Left hindlimb (tissue), 1 donor: ENCODE measurements at regions not wholly inside any gene's neighbourhood (a gene's known extent, or its start where the extent isn't known, plus 50 kb on each side); places are given as distances from the start of the nearest gene placed in this dataset.

Experiments used
- DNase-seq: peaks from one replicate; pipeline ENCODE4 v3.0.0-alpha.2; 2018

DNA sequence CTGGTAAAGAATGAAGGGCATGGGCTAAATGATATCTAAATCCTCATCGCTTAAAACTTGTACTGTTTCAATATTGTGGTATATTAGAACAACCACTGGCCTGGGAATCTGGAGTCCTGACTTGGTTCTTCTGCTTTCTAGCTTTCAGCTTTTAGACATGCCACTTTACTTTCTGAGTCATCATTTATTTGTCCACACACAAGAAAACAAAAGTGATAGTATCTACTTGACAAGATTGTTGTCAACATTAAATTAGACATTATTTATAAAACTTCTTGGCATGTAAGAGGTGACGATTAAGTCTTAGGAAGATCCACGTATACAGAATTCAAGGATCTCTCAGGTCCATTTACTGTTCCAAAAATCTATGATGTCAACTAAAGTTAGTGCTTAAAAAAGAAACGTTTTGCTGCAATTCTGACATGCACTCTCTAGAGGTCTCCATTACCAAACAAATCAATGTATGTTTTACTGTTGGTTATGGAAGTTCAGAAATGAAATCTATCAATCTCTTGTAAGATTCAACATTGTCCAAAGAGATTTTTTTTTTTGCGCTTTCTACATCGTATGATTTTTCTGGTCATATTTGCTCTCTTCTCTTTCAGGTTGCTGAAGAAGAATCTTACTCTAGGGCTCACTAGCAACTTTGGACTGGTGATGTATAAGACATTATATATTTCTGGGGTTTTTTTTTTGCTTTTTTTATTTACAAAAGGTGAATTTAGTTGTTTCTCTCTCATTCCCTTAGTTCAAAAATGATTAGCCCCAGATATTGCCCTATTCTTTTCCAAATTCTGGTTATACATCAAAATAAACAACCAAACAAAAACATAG is 53.6 kb upstream of the DYNC1I1 start:
- no peak for DNase-seq

DNA sequence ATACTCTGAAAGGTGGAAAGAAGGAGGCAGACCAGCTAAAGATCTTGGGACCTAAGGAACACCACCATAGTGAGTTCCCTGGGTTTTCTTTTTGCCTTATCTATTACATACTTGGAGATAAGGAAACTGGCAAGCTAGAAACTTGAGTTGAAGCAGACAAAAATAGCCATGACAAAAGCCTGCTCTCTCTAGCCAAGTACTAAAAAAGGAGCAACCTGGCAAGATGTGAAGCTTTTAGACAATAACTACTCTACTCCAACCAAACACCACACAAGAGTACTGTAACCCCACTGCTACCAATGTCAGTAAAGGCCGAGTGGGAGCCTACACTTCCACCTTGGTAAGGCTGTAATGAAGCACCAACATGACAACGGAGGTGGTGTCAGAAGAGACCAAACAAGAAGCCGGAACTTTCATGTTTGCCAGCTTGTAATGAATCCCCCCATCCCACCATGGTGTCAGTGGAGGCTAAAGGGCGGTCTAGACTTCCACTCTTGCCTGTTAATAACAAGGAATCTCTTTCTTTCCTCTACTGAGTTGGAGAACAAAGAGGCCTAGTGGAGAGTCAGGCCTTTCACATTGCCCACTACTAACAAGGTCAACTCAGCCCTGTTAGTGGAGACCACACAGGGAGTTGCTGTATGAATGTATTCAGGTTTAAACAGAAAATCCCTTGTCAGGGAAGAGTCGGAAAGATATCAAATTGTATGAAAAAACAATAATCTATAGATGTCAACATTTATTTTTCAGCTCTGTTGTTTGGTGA is 55.8 kb upstream of the DYNC1I1 start:
- DNase-seq = no peak

DNA sequence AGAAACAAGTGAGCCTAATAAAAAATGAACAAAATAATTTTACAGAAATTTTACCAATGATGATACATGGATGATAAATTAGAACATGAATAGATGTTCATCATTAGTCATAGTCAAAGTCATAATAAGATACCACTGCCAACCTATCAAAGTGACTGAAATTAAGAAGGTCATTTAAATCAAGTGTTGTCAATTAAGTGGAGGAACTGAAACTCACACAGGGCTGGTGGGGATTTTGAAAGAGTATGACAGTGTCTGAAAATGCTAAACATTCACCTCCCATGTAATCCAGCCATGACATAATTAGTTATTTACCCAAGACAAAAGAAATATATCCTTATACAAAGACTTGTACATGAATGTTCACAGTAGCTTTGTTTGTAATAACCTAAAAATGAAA is 57.1 kb upstream of the DYNC1I1 start:
- no peak for DNase-seq

DNA sequence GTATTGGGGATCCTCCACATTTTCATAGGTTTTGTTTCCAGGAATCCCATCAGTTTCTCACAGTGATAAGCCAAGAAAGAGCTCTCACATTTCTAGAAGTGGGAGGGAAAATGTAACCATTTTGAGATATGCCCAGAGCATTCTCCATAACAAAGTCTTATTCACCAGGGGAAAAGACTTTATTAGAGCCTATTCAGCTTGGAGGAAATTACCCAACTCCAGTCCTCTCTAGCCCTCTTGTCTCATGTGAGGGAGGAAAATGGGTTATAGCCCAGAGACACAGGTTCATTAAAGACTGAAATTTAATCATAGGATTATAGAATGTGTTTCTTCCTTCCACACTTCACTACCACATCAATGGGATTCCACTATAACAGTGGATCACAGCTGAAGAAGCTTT is 61.6 kb upstream of the DYNC1I1 start:
- DNase-seq = no peak

DNA sequence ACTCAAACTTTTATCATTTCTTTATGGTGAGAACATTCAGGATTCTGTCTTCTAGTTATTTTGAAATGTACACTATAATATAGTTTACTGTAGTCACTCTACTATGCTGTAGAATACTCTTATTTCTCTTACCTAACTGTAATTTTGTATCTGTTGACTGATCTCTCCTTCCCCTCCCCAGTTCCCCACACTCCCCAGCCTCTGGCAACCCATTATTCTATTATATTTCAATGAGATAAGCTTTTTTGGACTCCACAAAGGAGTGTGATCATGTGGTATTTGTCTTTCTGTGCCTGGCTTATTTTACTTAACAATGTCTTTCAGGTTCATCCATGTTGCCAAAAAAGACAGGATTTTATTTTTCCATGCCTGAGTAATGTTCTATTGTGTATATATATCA is 71.4 kb upstream of the DYNC1I1 start:
- DNase-seq = no peak

DNA sequence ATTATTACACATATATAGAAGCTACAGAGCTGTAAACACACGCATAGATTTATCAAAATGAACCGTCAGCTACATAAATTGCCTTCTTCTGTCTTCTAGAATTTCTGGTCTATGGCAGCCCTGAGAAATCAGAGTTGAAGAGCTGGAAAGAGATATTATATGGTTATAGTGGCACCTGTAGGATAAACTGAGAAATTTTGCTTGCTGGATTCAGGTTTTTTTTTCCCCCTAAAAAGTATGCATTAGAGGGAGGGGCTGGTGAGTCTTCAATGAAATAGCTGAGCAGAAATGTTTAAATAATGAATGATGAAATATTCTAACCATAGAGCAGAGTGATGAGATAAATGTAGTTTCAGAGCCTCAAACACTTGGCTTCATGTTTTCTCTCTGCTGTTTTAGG is 78.0 kb upstream of the DYNC1I1 start:
- no peak for DNase-seq

DNA sequence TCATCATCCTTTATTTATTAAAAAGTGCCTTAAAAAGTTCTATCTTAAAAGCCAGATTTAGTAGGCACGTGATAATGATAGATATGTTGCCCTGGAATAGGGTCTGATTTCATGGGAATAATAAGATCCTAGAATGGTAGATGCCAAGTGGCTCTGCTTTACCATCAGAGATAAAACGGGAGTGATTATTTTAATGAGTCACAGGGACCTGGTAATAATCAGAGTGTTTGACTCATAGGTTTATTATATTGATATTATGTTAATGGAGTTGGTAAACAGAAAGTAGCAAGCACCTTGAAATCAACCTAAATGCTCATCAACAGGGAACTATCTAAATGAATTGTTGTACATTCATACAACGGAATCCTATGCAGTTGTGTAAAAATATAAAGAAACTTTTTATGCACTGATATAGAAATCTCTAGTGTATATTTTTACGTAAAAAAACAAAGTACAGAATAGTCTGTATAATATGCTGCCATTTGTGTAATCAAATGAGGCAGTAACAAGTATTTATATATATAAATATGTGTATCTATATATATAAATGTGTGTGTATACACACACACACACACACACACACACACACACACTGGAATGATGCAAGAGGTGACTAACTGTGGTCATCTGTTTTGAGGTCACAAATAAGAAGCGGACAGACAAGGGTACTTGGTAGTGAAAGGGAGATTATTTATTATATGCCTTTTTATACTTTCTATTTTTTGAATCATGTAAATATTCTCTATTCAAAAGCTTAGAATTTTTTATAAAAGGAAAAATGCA is 78.6 kb upstream of the DYNC1I1 start:
- DNase-seq = no peak

DNA sequence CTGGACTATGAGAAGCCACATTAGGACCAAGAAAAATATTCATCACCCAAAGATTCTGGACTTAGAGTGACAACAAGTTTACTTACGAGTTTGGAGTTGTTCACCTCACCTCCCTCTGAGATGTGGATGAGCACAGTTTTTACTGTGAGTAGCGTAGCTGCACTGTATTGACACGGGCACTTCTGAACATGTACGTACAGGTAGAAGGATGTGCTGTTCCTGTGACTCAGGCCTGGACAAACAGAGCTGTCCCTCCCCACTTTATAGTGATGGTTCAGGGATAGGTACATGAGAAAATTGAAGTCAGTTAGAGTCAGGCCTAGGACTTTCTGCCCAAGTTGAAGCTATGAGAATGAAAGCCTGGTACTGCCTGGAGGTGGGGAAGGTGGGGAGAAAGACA is 80.9 kb upstream of the DYNC1I1 start:
- no peak for DNase-seq

DNA sequence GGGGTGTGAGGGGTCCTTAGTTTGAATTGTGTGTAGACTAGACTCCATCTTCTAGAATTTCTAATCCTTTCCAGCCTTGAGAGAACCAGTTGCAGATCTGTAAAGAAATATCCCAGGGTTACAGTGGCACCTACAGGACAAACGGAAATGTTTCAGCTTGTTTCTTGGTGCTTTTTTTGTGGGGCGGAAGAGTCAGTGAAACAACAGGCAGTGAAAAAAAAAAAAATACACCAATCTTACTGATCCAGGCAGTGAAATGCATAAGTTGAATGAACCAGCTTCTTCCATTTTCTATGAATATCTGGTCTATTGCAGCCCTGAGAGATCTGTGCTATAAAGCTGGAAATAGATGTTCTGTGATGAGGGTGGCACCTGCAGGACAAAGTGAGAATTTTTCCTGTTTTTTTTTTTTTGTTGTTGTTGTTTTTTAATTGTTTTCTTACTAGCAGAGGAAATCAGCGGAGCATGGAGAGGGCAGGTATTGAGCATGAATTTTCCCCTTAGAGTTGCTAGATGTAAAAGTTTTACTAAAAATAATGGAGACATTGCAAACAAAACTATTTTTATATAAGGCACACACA is 81.9 kb upstream of the DYNC1I1 start:
- peak; percentile 40 for DNase-seq

DNA sequence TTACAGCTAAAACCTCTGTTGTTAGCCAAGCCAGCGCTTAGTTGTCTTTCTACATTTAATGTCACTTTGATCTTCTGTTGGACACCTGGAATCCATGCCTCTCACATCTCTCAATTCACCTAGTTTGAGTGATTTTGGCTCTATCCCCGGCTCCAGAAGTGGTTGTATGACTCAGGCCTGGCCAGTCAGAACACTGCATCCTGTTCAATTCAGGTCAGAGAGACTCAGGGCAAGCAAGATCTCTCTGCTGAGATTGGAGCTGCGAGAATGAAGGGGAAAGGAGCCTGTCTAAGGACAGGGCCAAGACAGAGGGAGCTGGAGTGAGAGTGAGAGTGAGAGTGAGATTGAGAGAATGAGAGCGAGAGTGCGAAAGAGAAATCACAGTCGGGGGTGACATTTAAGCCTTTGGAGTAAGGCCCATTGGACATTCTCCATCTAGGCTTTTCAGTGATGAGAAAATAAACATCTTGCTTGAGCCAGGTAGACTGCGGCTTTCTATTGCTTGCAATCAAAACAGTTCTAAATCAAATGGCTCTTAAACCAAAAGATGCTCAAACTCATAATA is 83.3 kb upstream of the DYNC1I1 start:
- DNase-seq = no peak

DNA sequence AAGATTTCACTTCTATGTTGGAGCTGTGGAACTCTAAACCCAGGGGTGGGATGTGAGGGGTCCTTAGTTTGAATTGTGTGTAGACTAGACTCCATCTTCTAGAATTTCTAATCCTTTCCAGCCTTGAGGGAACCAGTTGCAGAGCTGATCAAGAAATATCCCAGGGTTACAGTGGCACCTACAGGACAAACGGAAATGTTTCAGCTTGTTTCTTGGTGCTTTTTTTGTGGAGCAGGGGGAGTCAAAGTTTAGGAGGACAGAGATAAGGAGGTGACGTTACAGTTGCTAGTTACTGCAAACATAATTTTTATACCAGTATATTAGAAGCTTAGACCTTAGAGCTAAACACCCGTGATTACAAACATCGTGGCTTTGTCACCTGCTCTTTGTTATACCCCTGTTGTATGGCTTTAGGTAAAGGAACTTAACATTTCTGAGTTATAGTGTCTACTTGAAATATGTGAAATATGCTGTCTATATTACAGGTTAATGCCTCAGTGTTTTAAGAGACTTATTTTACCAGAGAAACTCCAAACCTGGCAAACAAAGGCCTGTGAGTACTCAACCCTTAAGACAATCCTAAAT is 84.5 kb upstream of the DYNC1I1 start:
- no peak for DNase-seq

DNA sequence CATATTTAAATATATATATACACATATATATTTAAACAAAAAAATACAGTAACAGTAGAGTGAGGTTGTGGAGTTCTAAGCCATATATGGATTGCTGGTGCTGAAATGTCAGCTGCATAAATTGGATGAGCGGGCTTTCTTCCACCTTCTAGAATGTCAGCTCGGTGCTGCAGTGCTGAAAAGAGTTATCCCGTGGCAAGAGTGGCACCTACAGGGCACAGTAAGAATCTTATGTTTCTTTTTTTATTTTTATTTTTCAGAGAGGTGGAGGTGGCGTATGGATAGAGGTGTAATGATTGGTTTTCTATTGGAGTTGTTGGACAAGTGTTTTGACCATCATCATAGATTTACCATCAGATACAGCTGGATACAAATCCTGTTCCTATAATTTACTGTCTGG is 86.2 kb upstream of the DYNC1I1 start:
- peak; percentile 58 for DNase-seq

DNA sequence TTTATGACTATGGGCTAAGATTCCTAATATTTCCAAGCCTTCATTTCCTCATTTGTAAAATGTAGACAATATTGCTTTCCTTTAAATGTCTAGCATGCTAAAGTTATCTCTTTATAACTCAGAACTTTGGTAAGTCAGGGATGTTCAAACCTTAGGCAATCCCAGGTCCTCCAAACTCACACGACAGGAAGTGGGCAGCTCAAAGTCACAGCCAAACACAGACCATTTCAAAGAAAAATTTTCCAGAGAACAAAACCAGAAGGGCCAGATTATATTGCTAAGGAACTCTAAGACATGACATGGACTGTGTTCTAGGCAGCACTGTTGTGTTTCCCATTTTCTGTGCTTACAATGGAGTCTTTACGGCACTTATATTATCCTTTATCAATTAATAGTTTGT is 87.8 kb upstream of the DYNC1I1 start:
- DNase-seq = no peak

DNA sequence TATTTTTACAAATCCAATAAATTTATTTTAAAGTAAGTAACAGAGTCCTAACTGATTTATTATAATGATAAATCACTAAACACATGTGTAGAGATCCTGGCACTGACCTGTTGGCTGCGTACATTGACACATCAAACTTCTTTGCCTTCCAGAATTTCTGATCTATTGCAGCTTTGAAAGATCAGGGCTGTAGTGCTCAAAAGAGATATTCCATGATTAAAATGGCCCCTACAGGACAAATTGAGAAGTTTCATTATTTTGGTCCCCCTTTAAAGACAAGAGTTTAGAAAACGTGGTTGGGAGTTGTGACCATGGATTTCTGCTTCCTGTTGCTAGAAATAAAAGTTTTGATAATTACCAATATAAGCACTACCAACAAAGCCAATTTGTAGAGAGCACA is 87.7 kb upstream of the PDK4 start:
- no peak for DNase-seq

DNA sequence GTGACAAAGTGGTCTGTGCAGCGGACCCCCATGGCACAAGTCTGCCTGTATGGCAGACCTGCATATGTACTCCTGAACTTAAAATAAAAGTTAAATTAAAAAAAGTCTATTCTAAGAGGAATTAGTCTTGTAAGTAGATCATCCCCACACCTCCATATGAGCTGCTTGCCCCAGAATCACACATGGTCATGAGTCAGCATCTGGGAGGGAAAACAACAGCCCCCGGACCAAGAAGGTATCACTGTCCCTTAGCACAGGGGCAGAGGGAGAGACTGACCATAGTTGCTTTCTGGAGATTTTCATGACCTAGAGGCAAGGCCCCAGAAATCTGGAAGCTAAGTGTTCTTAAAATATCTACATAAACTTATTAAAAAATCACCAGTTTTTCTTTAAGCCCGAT is 86.6 kb upstream of the PDK4 start:
- no peak for DNase-seq

DNA sequence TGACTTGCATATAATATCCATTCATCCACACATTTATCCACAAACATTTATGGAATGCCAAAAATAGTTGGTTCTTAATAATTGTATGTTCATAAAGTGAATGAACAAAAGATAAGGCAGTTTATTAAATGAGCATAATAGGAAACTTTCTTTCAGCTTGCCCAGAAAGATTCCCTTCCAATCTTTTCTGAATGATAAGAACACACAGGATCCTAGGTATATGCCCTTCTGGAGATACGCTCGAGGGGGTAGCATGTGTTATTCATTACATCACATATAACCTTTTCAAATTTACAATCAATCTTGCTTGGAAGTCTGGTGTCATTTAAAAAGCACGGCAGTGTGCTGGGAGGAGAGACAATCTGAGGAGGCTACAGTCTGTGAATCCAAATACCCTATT is 80.4 kb upstream of the PDK4 start:
- DNase-seq = no peak

DNA sequence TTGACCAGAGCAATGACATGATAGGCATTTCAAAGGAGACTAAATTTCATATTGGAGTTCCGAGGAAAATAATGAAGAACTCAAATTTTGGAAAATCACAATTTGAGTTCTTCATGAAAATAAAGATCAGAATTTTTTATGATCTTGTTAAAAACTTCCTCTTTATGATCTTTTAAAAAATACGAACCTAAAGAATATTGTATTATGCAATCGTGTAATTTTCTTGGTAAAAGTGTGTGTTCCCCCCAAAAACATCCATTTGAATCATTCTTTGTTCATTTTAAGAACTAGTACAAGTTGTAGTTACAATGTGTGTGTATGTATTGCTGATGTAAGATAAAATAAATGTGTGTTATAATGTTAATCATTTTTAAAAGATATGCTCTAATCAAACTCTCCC is 79.3 kb upstream of the PDK4 start:
- DNase-seq = no peak

DNA sequence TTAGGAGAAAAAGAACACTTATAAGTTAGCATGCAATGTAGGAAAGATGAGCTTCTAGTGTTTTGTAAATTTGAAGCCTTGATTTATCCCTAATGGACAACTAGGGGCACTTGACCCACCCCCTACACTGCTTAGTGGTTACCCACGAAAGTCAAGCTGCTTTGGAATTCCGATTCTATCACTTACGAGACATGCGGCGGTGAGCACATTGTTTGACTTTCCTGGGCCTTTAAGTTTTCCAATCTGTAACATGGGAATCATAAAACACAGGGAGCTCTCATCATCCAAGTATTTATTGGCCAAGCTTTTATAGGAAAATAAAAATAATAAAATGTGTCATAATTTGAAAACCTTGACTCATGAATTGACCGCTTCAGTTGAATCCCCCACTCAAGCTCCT is 78.7 kb upstream of the PDK4 start:
- no peak for DNase-seq

DNA sequence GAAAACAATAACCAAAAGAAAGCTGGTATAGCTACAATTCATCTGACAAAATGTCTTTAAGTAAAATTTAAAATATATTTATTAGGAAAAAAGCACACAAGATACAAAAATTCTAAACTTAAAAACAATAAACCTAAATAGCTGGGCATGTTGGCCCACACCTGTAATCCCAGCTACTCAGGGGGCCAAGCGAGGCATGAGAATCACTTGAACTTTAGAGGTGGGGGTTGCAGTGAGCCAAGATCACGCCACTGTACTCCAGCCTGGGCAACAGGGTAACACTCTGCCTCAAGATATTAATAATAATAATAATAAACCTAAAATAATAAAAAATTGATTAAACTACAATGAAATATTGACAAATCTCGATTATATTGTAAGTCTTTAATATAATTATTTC is 77.8 kb upstream of the PDK4 start:
- DNase-seq = no peak

DNA sequence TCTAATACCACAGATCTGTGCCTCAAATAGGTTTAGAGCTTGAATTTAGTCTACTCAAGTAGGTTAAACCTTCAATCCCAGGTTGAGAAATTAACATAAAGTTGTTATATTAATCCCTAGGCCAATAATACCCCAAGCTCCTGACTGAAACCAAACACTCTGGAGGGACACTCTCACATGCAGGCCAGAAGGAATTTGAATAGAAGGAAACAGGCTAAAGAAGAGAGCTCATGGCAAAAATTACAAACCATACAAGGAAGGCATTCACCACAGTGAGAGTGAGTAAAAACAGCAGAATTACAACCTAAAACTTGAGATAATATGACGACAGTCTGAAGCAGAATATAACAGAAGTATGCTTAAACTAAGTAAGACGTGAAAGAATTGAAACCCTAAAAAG is 76.1 kb upstream of the PDK4 start:
- no peak for DNase-seq

DNA sequence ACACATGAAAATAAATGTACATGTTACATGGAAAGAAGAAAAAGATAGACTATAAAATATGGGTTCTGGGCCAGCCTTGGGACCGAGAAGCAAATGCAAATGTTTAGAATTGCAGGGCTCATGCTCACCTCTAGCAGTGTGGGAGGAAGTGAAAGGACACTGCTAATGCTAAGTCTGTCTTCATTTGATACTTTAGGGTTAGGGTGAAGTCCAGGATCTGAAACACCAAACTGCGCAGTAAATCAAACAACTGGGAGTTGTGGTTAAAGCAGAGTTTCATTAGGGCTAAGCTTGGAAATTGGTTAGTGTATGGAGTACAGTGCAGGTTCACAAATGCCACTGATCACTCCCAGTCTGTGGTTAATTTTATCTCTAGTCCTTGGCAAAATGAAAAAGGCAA is 73.2 kb upstream of the PDK4 start:
- no peak for DNase-seq

DNA sequence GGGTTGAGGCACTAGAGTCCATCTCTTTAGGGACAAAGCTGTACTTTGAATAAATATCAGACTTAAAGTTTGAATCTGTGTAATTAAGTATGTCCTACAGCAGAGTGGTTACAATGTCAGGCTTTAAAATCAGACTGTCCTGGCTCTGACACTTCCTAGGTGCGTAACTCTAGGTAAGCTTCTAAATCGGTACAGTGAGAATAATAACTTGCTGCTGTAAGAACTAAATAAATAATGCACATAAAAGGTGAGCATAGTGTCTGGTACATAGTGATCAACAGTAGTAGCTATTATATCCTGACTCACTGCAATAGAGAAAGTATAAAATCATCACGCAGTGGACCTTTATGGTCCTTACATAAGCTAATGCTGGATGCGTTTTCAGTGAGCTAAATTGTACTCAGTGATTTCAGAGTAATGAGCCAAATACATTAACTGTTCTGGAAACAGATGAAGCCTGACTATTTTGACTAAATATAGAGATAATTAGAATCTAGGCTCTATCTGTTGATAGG is 72.2 kb upstream of the PDK4 start:
- no peak for DNase-seq
